Fibroblast of the aortic adventitia (primary cell): ENCODE measurements at regions not wholly inside any gene's neighbourhood (a gene's known extent, or its start where the extent isn't known, plus 50 kb on each side); places are given as distances from the start of the nearest gene placed in this dataset.
A peak's percentile ranks its signal among the peaks of the same experiment; 100 is the strongest.
"Not testable (repeated sequence)": the region's sequence is repeated elsewhere in the genome, so short reads cannot be mapped to it uniquely, and the experiment has no call there.

Experiments used
- DNase-seq: peaks from one replicate; pipeline ENCODE4 v3.0.0-alpha.2; 2010; ENCODE audit warnings: low read depth
- H3K4me3 ChIP-seq: 2 replicates; pipeline ENCODE4 v1.5.1; 2011; ENCODE audit warnings: low read depth, mild to moderate bottlenecking, control low read depth, low read length, moderate library complexity
- CTCF ChIP-seq: IDR thresholded peaks from 2 replicates; pipeline ENCODE4 v1.5.1; 2011; ENCODE audit warnings: mild to moderate bottlenecking, low read length, control low read depth, inconsistent platforms; ENCODE audit not compliant: insufficient read depth

DNA sequence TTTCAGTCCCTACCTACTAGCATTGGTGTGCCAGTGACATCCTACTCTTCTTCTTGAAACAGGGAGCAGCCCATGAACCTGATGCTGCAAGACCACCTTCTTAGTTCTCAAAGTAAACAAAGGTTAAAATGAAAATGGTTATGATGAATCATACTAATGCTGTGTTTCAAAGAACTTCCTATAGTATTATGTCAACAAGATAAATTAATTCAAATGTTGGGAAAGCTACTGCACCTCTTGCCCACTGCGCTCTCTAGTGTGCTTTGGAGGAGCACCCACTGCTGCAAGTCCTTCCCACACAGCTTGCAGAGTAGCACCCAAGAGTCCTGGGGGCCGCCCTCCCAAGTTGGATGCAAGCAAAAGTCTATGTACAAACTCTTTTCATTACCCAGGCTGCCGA is 81.1 kb downstream of the CD200R1L start:
- no peak overlapping the region for H3K4me3 ChIP-seq
- no peak for TF ChIP-seq CTCF
- DNase-seq = no peak

DNA sequence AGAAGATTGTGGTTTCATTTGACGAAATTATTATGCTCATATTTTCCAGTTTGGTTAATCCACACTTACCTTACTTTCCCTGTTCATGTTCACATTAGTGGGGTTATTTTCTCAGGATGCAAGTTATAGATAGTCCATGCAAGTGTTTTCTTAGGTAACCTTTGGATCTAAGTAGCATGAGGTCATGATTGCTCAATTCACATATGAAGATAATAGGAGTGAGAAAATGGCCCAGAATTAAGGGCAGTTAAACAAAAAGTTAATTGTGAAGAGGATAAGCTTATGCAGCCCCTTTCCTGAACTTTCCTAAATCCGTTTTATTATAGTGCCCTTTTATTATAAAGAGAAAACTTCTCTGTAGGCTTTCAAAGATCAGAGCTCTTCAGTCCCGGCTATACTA is 83.4 kb downstream of the CD200R1L start:
- DNase-seq = no peak
- TF ChIP-seq CTCF = no peak
- no peak overlapping the region for H3K4me3 ChIP-seq

GRCh38 chr3:112761062-112761638 is 85.5 kb downstream of the CD200R1L start:
- no peak for TF ChIP-seq CTCF
- DNase-seq = peak; percentile 69
- H3K4me3 ChIP-seq = no peak overlapping the region

GRCh38 chr3:112759681-112760080 is 87.0 kb downstream of the CD200R1L start:
- no peak for DNase-seq
- no peak for TF ChIP-seq CTCF
- no peak overlapping the region for H3K4me3 ChIP-seq

DNA sequence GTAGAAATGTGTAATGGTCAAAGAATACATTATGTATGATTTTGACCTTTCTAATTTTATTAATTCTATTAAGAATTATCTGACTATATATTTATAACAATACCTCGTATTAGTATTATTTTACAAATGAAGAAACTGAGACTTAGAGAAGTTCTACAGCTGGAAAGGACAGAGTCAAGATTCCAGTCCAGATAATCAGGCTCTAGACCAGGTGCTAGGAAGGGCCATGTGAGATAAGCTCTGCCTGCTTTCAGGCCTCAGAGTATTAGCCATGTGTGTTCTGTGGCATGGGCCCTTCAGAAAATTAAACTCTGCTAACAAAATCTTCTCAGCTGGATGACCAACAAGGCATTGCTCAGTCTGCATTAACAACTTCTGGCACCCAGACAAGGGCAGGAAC is 87.5 kb downstream of the CD200R1L start:
- DNase-seq = no peak
- no peak overlapping the region for H3K4me3 ChIP-seq
- TF ChIP-seq CTCF = no peak

- no peak overlapping the region for H3K4me3 ChIP-seq
- DNase-seq = no peak
- TF ChIP-seq CTCF = no peak
These were observed 89.5 kb downstream of the CD200R1L start for GRCh38 chr3:112757197-112757596.

DNA sequence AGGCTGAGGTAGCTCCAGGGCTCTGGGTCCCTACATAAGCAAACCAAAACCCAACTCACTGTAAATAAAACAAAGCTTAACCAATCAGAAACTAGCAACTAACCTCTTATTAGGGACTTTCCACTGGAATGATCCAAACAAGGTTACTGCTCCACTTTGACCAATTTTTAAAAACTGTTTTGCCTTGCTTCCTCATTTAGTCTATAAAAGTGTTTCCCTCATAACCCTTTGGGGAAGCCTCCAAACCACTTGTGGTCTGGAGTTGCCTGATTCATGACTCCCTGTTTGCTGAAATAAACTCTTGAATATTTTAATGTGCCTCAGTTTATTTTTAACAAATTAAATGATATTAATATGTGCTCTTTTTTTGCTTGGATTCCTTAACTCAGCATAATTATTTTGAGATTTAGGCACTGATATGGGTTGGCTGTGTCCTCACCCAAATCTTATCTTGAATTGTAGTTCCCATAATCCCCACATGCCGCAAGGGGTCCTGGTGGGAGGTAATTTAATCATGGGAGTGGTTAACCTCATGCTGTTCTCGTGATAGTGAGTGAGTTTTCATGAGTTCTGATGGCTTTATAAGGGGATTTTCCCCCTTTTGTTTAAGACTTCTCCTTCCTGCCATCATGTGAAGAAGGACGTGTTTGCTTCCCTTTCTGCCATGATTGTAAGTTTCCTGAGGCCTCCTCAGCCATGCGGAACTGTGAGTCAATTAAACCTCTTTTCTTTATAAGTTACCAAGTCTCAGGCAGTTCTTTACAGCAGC is 90.6 kb downstream of the CD200R1L start:
- TF ChIP-seq CTCF = no peak
- DNase-seq = no peak
- H3K4me3 ChIP-seq = no peak overlapping the region

DNA sequence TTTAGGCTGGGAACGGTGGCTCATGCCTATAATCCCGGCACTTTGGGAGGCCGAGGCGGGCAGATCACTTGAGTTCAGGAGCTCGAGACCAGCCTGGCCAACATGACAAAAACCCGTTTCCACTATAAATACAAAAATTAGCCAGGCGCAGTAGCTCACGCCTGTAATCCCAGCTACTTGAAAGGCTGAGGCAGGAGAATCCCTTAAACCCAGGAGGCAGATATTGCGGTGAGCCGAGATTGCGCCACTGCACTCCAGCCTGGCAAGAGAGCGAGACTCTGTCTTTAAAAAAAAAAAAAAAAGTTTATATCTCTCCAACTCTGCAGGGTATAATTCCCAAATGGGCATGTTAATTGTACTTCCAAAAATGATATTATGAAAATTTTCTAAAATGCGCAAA is 91.6 kb downstream of the CD200R1L start:
- H3K4me3 ChIP-seq, DNase-seq: not testable (repeated sequence)
